ENCODE measurements at regions not wholly inside any gene's neighbourhood (a gene's known extent, or its start where the extent isn't known, plus 50 kb on each side); places are given as distances from the start of the nearest gene placed in this dataset.
"Not testable (repeated sequence)": the region's sequence is repeated elsewhere in the genome, so short reads cannot be mapped to it uniquely, and the experiment has no call there.

DNA sequence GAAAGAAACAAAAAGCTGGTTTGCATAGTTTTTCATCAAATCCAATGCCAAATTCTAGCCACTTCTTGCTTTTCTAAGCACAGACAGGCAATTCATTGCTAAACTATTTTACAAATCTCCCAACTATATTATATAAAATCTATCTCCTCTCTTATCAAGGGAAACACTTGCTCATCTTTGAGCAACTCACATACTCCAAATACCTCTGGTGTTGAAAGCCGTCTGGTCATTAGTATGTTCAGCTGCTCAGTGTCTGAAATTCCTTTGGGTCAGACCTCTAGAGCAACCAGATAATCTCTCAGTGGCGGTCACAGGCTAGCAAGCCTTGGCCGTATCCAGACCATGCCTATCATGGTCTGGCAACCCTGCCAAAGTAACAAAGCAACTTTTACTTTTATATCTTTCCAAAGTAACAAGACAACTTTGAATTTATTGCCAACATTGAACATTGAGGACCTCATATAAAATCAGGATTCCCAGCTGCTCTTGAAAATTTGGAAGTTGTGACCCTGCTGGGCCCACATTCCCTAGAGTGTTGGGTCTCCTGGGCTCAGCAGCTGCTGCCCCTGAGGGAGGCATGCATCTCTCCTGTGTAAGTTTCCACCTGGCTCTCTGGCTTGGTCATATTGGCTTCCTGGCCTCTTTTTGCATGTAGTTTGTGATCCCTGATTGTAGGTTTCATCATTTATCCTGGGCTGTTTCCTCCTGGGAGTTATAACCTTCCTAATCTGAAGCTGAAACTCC, 56.8 kb upstream of the LANCL2 start:
- no peak for DNase-seq (ENCODE audit: low spot score)
- no peak overlapping the region for H3K27ac ChIP-seq
- CTCF ChIA-PET, result no interaction called here
- TF ChIP-seq, protein P1, sequence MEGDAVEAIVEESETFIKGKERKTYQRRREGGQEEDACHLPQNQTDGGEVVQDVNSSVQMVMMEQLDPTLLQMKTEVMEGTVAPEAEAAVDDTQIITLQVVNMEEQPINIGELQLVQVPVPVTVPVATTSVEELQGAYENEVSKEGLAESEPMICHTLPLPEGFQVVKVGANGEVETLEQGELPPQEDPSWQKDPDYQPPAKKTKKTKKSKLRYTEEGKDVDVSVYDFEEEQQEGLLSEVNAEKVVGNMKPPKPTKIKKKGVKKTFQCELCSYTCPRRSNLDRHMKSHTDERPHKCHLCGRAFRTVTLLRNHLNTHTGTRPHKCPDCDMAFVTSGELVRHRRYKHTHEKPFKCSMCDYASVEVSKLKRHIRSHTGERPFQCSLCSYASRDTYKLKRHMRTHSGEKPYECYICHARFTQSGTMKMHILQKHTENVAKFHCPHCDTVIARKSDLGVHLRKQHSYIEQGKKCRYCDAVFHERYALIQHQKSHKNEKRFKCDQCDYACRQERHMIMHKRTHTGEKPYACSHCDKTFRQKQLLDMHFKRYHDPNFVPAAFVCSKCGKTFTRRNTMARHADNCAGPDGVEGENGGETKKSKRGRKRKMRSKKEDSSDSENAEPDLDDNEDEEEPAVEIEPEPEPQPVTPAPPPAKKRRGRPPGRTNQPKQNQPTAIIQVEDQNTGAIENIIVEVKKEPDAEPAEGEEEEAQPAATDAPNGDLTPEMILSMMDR (conservative IDR thresholded peaks at IDR 0.05; ENCODE audit: low read depth), result no peak
- POLR2A ChIA-PET (ENCODE audit: low non-redundant PET), result interaction anchor here (0.6 kb wide), 1 partner anchor 83 kb away, joined by 7 read pairs; no protein-coding TSS in a partner anchor

DNA sequence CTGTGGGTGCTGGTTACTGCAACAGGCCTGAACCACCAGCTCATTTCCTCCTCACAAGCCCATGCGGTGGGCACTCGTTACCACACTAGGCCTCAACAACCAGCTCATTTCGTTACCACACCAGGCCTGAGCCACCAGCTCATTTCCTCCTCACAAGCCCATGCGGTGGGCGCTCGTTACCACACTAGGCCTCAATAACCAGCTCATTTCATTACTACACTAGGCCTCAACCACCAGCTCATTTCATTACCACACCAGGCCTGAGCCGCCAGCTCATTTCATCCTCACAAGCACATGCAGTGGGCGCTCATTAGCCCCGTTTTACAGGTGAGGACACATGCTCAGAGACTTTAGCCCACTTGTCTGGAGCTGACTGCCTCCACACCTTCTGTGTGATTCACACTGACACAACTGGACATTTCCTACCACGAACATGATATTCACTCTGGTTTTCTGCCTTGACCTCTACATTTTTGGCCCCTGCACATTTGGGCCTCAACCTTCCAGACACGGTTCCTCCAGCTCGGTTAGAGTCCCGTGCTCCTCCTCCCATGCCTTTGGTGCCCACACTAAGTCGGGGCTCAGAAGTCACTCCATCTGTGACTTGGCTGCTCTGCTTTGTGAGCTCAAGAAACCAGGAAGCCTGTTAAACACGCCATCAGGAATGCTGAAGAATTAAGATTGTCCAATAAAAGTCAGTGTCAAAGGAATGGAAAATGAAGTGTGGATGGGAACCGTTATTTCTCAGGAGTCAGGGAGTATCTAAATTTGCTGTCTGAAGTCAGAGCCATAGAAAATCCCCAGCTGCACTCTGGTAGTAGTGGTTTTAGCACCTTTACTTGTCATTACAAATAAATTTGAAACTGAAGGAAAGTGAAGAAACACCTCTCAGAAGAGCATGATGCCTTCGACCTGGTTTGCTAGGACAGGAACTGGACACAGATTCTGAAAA, 55.8 kb upstream of the LANCL2 start:
- CTCF ChIA-PET, result interaction anchor here (0.6 to 0.8 kb wide), 4 partner anchors 55 to 1619 kb away, joined by 3 to 4 read pairs (median 4); no protein-coding TSS in a partner anchor
- no peak for DNase-seq (ENCODE audit: low spot score)
- no peak overlapping the region for H3K27ac ChIP-seq
- POLR2A ChIA-PET (ENCODE audit: low non-redundant PET), result no interaction called here
- TF ChIP-seq, protein P1 (conservative IDR thresholded peaks at IDR 0.05; ENCODE audit: low read depth), result no peak

DNA sequence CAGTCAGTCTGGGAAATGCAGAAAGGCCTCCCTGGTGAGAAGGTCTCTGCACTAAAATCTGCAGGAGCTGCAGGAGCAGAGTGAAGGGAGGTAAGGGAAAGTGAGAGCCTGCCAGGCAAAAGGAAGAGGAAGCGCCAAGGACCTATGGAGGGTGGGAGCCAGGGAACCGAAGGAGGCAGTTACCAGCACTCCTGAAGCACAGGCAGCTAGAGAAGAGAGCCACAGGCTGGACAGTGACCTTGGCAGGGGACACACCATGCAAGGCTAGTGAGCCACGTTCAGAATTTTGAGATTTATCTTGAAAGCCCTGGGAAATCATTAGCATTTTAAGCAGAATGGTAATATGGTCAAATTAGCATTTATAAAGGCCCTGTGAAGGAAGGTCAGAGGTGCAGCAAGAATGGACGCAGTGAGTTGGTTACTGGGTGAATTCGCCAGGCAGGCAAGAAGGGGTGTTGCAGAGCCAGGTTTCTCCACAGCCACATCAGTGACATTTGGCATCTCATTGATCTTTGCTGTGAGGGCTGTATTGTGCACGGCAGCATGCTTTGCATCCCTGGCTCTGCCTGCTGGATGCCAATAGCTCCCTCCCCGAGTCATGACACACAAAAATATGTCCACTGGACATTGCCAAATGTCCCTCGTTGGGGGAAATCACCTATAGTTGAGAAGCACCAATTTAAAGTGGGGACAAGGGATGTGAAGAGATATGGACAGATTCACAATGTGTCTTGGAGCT, 54.7 kb upstream of the LANCL2 start:
- ChIA-PET CTCF (interaction anchor here (0.6 kb wide), 1 partner anchor 70 kb away, joined by 3 read pairs; no protein-coding TSS in a partner anchor), POLR2A (ENCODE audit: low non-redundant PET) (no interaction called here)
- DNase-seq (ENCODE audit: low spot score), result no peak
- TF ChIP-seq, protein P1 (conservative IDR thresholded peaks at IDR 0.05; ENCODE audit: low read depth), result no peak
- H3K27ac ChIP-seq, result no peak overlapping the region

DNA sequence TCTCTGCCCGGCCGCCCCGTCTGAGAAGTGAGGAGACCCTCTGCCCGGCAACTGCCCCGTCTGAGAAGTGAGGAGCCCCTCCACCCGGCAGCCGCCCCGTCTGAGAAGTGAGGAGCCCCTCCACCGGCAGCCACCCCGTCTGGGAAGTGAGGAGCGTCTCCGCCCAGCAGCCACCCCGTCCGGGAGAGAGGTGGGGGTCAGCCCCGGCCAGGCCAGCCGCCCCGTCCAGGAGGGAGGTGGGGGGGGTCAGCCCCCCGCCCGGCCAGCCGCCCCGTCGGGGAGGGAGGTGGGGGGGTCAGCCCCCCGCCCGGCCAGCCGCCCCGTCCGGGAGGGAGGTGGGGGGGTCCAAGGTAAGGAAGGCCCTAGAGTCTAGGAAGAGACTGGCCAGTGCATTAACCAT, 53.2 kb upstream of the LANCL2 start:
- H3K27ac ChIP-seq; CTCF ChIA-PET; DNase-seq (ENCODE audit: low spot score); POLR2A ChIA-PET (ENCODE audit: low non-redundant PET): not testable (repeated sequence)

DNA sequence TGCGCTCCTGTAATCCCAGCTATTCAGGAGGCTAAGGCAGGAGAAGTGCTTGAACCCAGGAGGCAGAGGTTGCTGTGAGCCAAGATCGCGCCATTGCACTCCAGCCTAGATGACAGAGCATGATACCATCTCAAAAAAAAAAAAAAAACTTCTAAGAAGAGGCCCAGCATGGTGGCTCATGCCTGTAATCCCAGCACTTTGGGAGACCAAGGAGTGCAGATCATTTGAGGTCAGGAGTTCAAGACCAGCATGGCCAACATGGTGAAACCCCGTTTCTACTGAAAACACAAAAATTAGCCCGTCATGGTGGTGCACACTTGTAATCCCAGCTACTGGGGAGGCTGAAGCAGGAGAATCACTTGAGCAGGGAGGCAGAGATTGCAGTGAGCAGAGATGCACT, 51.5 kb upstream of the LANCL2 start:
- DNase-seq (ENCODE audit: low spot score); POLR2A ChIA-PET (ENCODE audit: low non-redundant PET); CTCF ChIA-PET: not testable (repeated sequence)

DNA sequence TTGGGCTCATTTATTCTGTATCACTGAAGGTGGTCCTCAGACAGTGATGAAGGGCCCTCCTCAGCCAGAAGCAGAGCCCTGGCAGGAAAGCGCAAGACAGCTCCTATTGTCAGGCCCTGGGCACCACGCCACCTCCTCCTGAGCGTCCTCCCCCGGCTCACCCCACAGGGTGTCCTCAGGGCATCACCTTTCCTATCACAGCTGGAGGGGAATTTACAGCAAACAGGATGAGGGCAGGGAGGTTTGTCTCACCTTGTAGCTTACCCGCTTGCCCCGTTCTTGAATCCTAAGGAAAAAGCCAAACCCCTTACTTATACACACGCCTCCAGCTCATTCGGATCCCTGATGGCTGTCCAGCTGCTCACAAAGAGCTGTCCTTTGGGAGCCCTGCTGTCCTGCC, 50.2 kb upstream of the LANCL2 start:
- H3K27ac ChIP-seq, result no peak overlapping the region
- CTCF ChIA-PET, result interaction anchor here (0.5 kb wide), 1 partner anchor 975 kb away, joined by 5 read pairs; no protein-coding TSS in a partner anchor
- POLR2A ChIA-PET (ENCODE audit: low non-redundant PET), result no interaction called here
- no peak for DNase-seq (ENCODE audit: low spot score)
- TF ChIP-seq, protein P1 (conservative IDR thresholded peaks at IDR 0.05; ENCODE audit: low read depth), result no peak

More for the DNA sequence above, 51.5 kb upstream of the LANCL2 start:
- not testable (repeated sequence) for H3K27ac ChIP-seq
